LNCaP clone FGC (cell line): ENCODE measurements at regions not wholly inside any gene's neighbourhood (a gene's known extent, or its start where the extent isn't known, plus 50 kb on each side); places are given as distances from the start of the nearest gene placed in this dataset.

Experiments
- DNase-seq: peaks from one replicate; pipeline ENCODE4 v3.0.0-alpha.2; 2011; ENCODE audit warnings: low read depth
- H3K4me3 ChIP-seq: 2 replicates; pipeline ENCODE4 v1.5.1; 2011; ENCODE audit warnings: mild to moderate bottlenecking, low read depth, low read length, control low read depth
- CTCF ChIP-seq: IDR thresholded peaks from 2 replicates; pipeline ENCODE4 v1.5.1; 2012; ENCODE audit warnings: mild to moderate bottlenecking; ENCODE audit not compliant: control insufficient read depth, insufficient read depth; ENCODE audit errors: extremely low read depth

GRCh38 chr1:232468249-232468648 is 161.7 kb downstream of the SIPA1L2 start:
- H3K4me3 ChIP-seq: no peak overlapping the region
- DNase-seq: no peak
- no peak for TF ChIP-seq CTCF

- no peak for TF ChIP-seq CTCF
- H3K4me3 ChIP-seq: no peak overlapping the region
- no peak for DNase-seq
Observed at GRCh38 chr1:232467073-232467760, 162.7 kb downstream of the SIPA1L2 start.

GRCh38 chr1:232464325-232464724 is 165.6 kb downstream of the SIPA1L2 start:
- no peak for TF ChIP-seq CTCF
- no peak for DNase-seq
- no peak overlapping the region for H3K4me3 ChIP-seq

GRCh38 chr1:232463225-232463624 is 166.7 kb downstream of the SIPA1L2 start:
- TF ChIP-seq CTCF: no peak
- DNase-seq: no peak
- no peak overlapping the region for H3K4me3 ChIP-seq

GRCh38 chr1:232462213-232462612 is 167.7 kb downstream of the SIPA1L2 start:
- no peak for TF ChIP-seq CTCF
- DNase-seq: no peak
- no peak overlapping the region for H3K4me3 ChIP-seq

- DNase-seq: no peak
- TF ChIP-seq CTCF: no peak
- no peak overlapping the region for H3K4me3 ChIP-seq
Observed at GRCh38 chr1:232459826-232460225, 170.1 kb downstream of the SIPA1L2 start.

- no peak for DNase-seq
- H3K4me3 ChIP-seq: no peak overlapping the region
- TF ChIP-seq CTCF: no peak
Observed at GRCh38 chr1:232459087-232459486, 170.8 kb downstream of the SIPA1L2 start.
